ENCODE measurements at regions not wholly inside any gene's neighbourhood (a gene's known extent, or its start where the extent isn't known, plus 50 kb on each side); places are given as distances from the start of the nearest gene placed in this dataset.

GRCh38 chr2:66171530-66171929 lies 263.4 kb upstream of the MEIS1 start:
- TF ChIP-seq, protein P1, sequence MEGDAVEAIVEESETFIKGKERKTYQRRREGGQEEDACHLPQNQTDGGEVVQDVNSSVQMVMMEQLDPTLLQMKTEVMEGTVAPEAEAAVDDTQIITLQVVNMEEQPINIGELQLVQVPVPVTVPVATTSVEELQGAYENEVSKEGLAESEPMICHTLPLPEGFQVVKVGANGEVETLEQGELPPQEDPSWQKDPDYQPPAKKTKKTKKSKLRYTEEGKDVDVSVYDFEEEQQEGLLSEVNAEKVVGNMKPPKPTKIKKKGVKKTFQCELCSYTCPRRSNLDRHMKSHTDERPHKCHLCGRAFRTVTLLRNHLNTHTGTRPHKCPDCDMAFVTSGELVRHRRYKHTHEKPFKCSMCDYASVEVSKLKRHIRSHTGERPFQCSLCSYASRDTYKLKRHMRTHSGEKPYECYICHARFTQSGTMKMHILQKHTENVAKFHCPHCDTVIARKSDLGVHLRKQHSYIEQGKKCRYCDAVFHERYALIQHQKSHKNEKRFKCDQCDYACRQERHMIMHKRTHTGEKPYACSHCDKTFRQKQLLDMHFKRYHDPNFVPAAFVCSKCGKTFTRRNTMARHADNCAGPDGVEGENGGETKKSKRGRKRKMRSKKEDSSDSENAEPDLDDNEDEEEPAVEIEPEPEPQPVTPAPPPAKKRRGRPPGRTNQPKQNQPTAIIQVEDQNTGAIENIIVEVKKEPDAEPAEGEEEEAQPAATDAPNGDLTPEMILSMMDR (IDR thresholded peaks at IDR 0.05; ENCODE audit: control extremely low read depth in 1 of 3, insufficient read depth in 1 of 3, low read depth in 1 of 3, low read length in 3 of 3): no peak
- no peak for TF ChIP-seq GABPA (IDR thresholded peaks at IDR 0.05; ENCODE audit: borderline replicate concordance, insufficient read depth, low read length)
- no peak for TF ChIP-seq CHD2 (IDR thresholded peaks at IDR 0.05; ENCODE audit: low read length)

More at GRCh38 chr2:66171530-66171929, 263.4 kb upstream of the MEIS1 start:
- no peak overlapping the region for H2BK5ac ChIP-seq (ENCODE audit: low read depth, low read length)
- H4K5ac ChIP-seq (ENCODE audit: insufficient read length, low read depth, low read length): no peak overlapping the region
- H3K27ac ChIP-seq (ENCODE audit: low read depth, low read length): no peak overlapping the region
- no peak overlapping the region for H3K56ac ChIP-seq (replicated peaks; ENCODE audit: insufficient read length, low read depth, low read length)
- H3K4me3 ChIP-seq (ENCODE audit: extremely low read depth in 1 of 4, insufficient read depth in 2 of 4, low read depth in 3 of 4, low read length in 4 of 4): no peak overlapping the region
- H3K4me1 ChIP-seq (replicated peaks in 1 of 4; ENCODE audit: control insufficient read depth in 3 of 4, insufficient read depth in 4 of 4, low read length in 3 of 4): peaks cover 0 to 5% (median 0%) of the 10 kb centered on the region in 4 experiments; a peak in 1 of 7 replicates
- no peak overlapping the region for H2BK15ac ChIP-seq (ENCODE audit: low read length)
- no peak overlapping the region for H2AK5ac ChIP-seq (ENCODE audit: low read depth, low read length)
- H3K9me3 ChIP-seq (ENCODE audit: insufficient read depth in 2 of 2, low read depth in 1 of 2, low read length in 1 of 2): peaks cover 0 to under 1% of the 10 kb centered on the region in 2 experiments; a peak in 2 of 4 replicates
- H4K91ac ChIP-seq (replicated peaks; ENCODE audit: insufficient read length, low read length): no peak overlapping the region
- ChIA-PET POLR2A (ENCODE audit: partially characterized antibody) (interaction anchor here (0.7 kb wide), 1 partner anchor 53 kb away, joined by 3 read pairs; no protein-coding TSS in a partner anchor), CTCF (ENCODE audit: partially characterized antibody) (interaction anchor here (1.3 kb wide), 1 partner anchor 15 kb away, joined by 3 read pairs; no protein-coding TSS in a partner anchor)
- H3K79me2 ChIP-seq (ENCODE audit: control insufficient read depth in 1 of 2, insufficient read depth in 2 of 2, low read length in 2 of 2): no peaks in the 10 kb centered on the region
- no peak overlapping the region for H2BK12ac ChIP-seq (ENCODE audit: low read depth, low read length)
- no peak overlapping the region for H3K18ac ChIP-seq (ENCODE audit: extremely low read depth, low read length)
- H2AFZ ChIP-seq (ENCODE audit: low read length): no peak overlapping the region
- no peak overlapping the region for H3K23ac ChIP-seq (ENCODE audit: insufficient read length)
- FAIRE-seq (no peak), DNase-seq (ENCODE audit: low read depth in 1 of 2, low spot score in 2 of 2) (no peak)
- no peaks in the 10 kb centered on the region for H4K20me1 ChIP-seq (replicated peaks in 1 of 2; ENCODE audit: control insufficient read depth in 1 of 2, insufficient read depth in 2 of 2, low read length in 2 of 2)
- H3K23me2 ChIP-seq (ENCODE audit: low read depth, low read length): no peaks in the 10 kb centered on the region; the same call in 1 of the 2 replicates
- H3K36me3 ChIP-seq (ENCODE audit: control insufficient read depth in 2 of 4, insufficient read depth in 4 of 4, low read length in 3 of 4): no peaks in the 10 kb centered on the region
- no peak overlapping the region for H2BK120ac ChIP-seq (replicated peaks; ENCODE audit: low read depth, low read length)
- H2BK20ac ChIP-seq (ENCODE audit: low read length): no peak overlapping the region
- no peaks in the 10 kb centered on the region for H3K79me1 ChIP-seq (ENCODE audit: low read depth, low read length)
- no peak overlapping the region for H3K14ac ChIP-seq (ENCODE audit: insufficient read length)
- no peak overlapping the region for H4K8ac ChIP-seq (ENCODE audit: extremely low read depth, insufficient read depth, low read length)
- no peaks in the 10 kb centered on the region for H3K27me3 ChIP-seq (replicated peaks in 1 of 4; ENCODE audit: control insufficient read depth in 3 of 4, extremely low read depth in 1 of 4, insufficient read depth in 3 of 4, low read length in 3 of 4)
- H3K4me2 ChIP-seq (ENCODE audit: insufficient read depth in 1 of 2, low read depth in 2 of 2, low read length in 2 of 2): no peak overlapping the region
- no peak overlapping the region for H3K9ac ChIP-seq (replicated peaks in 1 of 4; ENCODE audit: extremely low read depth in 1 of 4, low read depth in 3 of 4, low read length in 3 of 4)
- 89% methylated on average over 5 of the region's 5 CpGs; no CpG with 5 or more reads in 1 of the 2 experiments for WGBS, 2 experiments (ENCODE audit: extremely low coverage in 1 of 2, insufficient coverage in 1 of 2, insufficient read length in 1 of 2, insufficient replicate concordance in 2 of 2, low coverage in 1 of 2, low lambda C conversion rate in 2 of 2, missing lambda C conversion rate in 1 of 2)
- H3K4ac ChIP-seq (replicated peaks; ENCODE audit: insufficient read length, low read depth, low read length): no peak overlapping the region
